GM12878 (cell line): ENCODE measurements at regions not wholly inside any gene's neighbourhood (a gene's known extent, or its start where the extent isn't known, plus 50 kb on each side); places are given as distances from the start of the nearest gene placed in this dataset.

Source experiments
- ATAC-seq: fragments of 200-7000 bp; cut with Tn5 transposase; 3 replicates; pipeline ENCODE4 v1.9.1; 2020; ENCODE audit warnings: mild to moderate bottlenecking, moderate library complexity
- BruUV-seq: library from RNA; stranded (reverse); fragments of 400-500 nt; replicated peaks from 2 replicates; lab custom pipeline; 2021; lab: Mats Ljungman, UMichigan
- CTCF ChIA-PET: fragments of 300-600 bp; sonication (Branson Sonifier 250); formaldehyde crosslinking; extraction: SDS; loops from one replicate; lab custom pipeline; 2021; ENCODE audit warnings: inconsistent platforms; lab: Yijun Ruan, JAX
- POLR2A ChIA-PET: fragments of 350-600 bp; formaldehyde crosslinking; extraction: SDS; loops from one replicate; lab custom pipeline; 2021; ENCODE audit warnings: inconsistent platforms; lab: Charles Lee
- RAD21 ChIA-PET: fragments of 300-600 bp; sonication (Branson Sonifier 250); formaldehyde crosslinking; loops from one replicate; lab custom pipeline; 2023; ENCODE audit warnings: antibody characterized with exemption; ENCODE audit not compliant: unreplicated experiment; lab: Charles Lee
- SMC1A ChIA-PET: fragments of 300-600 bp; sonication (Branson Sonifier 250); formaldehyde crosslinking; loops from one replicate; lab custom pipeline; 2023; ENCODE audit not compliant: unreplicated experiment, uncharacterized antibody; lab: Charles Lee
- DNase-seq: peaks from one replicate; pipeline ENCODE4 v3.0.0-alpha.2; 2011; ENCODE audit warnings: low read depth, low spot score
- FAIRE-seq: peaks from 3 replicates; lab custom pipeline; 2011; peaks lifted over from hg19 to GRCh38; lab: Jason Lieb, UNC
- H2AFZ ChIP-seq: 2 replicates; pipeline ENCODE4 v1.6.0; 2011; ENCODE audit warnings: low read depth, low read length, control low read depth; ENCODE audit not compliant: control insufficient read depth
- H3K27ac ChIP-seq: 2 replicates; pipeline ENCODE4 v1.5.1; 2011; ENCODE audit warnings: control low read depth; ENCODE audit not compliant: control insufficient read depth, insufficient read depth
- H3K27me3 ChIP-seq, 2 experiments: replicated peaks in 1 of 2; 2 replicates each; pipeline versions ENCODE4 v1.6.0 to v1.6.1; 2011; ENCODE audit warnings: low read length in 1 of 2; ENCODE audit not compliant: control insufficient read depth in 2 of 2, insufficient read depth in 2 of 2
- H3K36me3 ChIP-seq, 2 experiments: 2 replicates each; pipeline ENCODE4 v1.5.1; 2011; ENCODE audit warnings: low read length in 1 of 2; ENCODE audit not compliant: control insufficient read depth in 2 of 2, insufficient read depth in 2 of 2
- H3K4me1 ChIP-seq: 2 replicates; pipeline ENCODE4 v1.6.1; 2011; ENCODE audit warnings: mild to moderate bottlenecking, low read length, moderate library complexity, mixed read lengths; ENCODE audit not compliant: control insufficient read depth, insufficient read depth
- H3K4me2 ChIP-seq: 2 replicates; pipeline ENCODE4 v1.6.0; 2011; ENCODE audit warnings: control low read depth; ENCODE audit not compliant: control insufficient read depth, insufficient read depth
- H3K4me3 ChIP-seq: fragments of 200-600 bp; sonication (generic); 2 replicates; pipeline ENCODE4 v1.5.1; 2016
- H3K79me2 ChIP-seq: 2 replicates; pipeline ENCODE4 v1.6.0; 2011; ENCODE audit warnings: low read length; ENCODE audit not compliant: control insufficient read depth, insufficient read depth
- H3K9ac ChIP-seq: 2 replicates; pipeline ENCODE4 v1.8.0; 2011; ENCODE audit warnings: low read length, control low read depth, mixed read lengths; ENCODE audit not compliant: control insufficient read depth, insufficient read depth
- H3K9me3 ChIP-seq: replicated peaks from 3 replicates; pipeline ENCODE4 v1.5.1; 2011; ENCODE audit warnings: mild to moderate bottlenecking, low read length; ENCODE audit not compliant: control insufficient read depth, insufficient read depth
- H4K20me1 ChIP-seq: 2 replicates; pipeline ENCODE4 v1.6.0; 2011; ENCODE audit not compliant: control insufficient read depth, insufficient read depth
- ATF7 ChIP-seq: fragments of 450-650 bp; IDR thresholded peaks from 2 replicates; pipeline ENCODE4 v1.6.1; 2016; ENCODE audit warnings: low read depth, mild to moderate bottlenecking
- BACH1 ChIP-seq: fragments of 450-650 bp; IDR thresholded peaks from 2 replicates; pipeline ENCODE4 v1.6.1; 2017; ENCODE audit warnings: mild to moderate bottlenecking, borderline replicate concordance
- CHD1 ChIP-seq: IDR thresholded peaks from 2 replicates; pipeline ENCODE4 v1.6.1; 2012; ENCODE audit warnings: low read depth, low read length, improper control_type of control experiment
- MYB ChIP-seq: fragments of 150-350 bp; IDR thresholded peaks from 2 replicates; pipeline ENCODE4 v1.6.1; 2014; ENCODE audit warnings: mild to moderate bottlenecking, low read depth, low read length, borderline replicate concordance
- NFYA ChIP-seq: IDR thresholded peaks from 2 replicates; pipeline ENCODE4 v1.6.1; 2011; ENCODE audit warnings: low read depth, mild to moderate bottlenecking, low read length, improper control_type of control experiment, borderline replicate concordance
- NR2C2 ChIP-seq: IDR thresholded peaks from 2 replicates; pipeline ENCODE4 v1.6.1; 2011; ENCODE audit warnings: borderline replicate concordance, low read depth; ENCODE audit not compliant: control insufficient read depth, insufficient read length
- POU2F2 ChIP-seq: IDR thresholded peaks from 3 replicates; pipeline ENCODE4 v1.6.1; 2011; ENCODE audit warnings: low read depth, mild to moderate bottlenecking, low read length, borderline replicate concordance
- SMARCA5 ChIP-seq: fragments of 450-650 bp; IDR thresholded peaks from 2 replicates; pipeline ENCODE4 v1.6.1; 2017; ENCODE audit warnings: mild to moderate bottlenecking
- ZSCAN29 ChIP-seq: fragments of 450-650 bp; IDR thresholded peaks from 2 replicates; pipeline ENCODE4 v1.6.1; 2017; ENCODE audit warnings: mild to moderate bottlenecking, moderate library complexity
- WGBS: methylation state at CpG from one replicate; pipeline ENCODE4 v1.1.6; 2016; ENCODE audit warnings: low lambda C conversion rate; ENCODE audit not compliant: insufficient replicate concordance, insufficient coverage; ENCODE audit errors: missing lambda C conversion rate; 5-methylcytosine and 5-hydroxymethylcytosine counted together
- in situ Hi-C: fragments of 300-500 bp; cut with MboI; formaldehyde crosslinking; loops from 9 replicates; pipeline ENCODE4 v1.14.3; 2018; ENCODE audit warnings: mixed read lengths
- intact Hi-C: fragments of 100-400 bp; cut with micrococcal nuclease; formaldehyde crosslinking; loops from one replicate; pipeline ENCODE4 v1.14.2; 2022; ENCODE audit not compliant: unreplicated experiment
- TF ChIP-seq, protein P1 (sequence below): fragments of 450-650 bp; IDR thresholded peaks from 2 replicates; pipeline ENCODE4 v1.6.1; 2016; ENCODE audit warnings: mild to moderate bottlenecking, moderate library complexity, borderline replicate concordance
- TF ChIP-seq, protein P2 (sequence below): fragments of 450-650 bp; IDR thresholded peaks from 2 replicates; pipeline ENCODE4 v1.6.1; 2018; ENCODE audit warnings: mild to moderate bottlenecking, low read depth, moderate library complexity; ENCODE audit not compliant: partially characterized antibody

DNA sequence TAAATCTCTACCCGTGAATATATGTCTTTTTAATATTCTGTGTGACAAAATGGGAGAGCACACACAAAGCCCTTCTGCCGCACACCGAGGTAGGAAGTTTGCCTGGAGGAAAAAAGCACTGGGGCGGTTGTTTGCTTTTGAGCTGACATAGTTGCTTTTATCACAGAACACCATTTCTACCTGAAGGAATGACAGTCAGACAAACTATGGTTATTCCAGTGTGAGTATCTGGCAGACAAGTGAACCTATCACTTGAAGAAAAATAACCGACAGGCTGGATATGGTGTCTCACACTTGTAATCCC is 67.6 kb upstream of the SERTAD2 start (continued):
- TF ChIP-seq MYB: no peak
- no peak for TF ChIP-seq NFYA
- no peak for TF ChIP-seq BACH1
- no peak for TF ChIP-seq CHD1
- TF ChIP-seq, protein P1, sequence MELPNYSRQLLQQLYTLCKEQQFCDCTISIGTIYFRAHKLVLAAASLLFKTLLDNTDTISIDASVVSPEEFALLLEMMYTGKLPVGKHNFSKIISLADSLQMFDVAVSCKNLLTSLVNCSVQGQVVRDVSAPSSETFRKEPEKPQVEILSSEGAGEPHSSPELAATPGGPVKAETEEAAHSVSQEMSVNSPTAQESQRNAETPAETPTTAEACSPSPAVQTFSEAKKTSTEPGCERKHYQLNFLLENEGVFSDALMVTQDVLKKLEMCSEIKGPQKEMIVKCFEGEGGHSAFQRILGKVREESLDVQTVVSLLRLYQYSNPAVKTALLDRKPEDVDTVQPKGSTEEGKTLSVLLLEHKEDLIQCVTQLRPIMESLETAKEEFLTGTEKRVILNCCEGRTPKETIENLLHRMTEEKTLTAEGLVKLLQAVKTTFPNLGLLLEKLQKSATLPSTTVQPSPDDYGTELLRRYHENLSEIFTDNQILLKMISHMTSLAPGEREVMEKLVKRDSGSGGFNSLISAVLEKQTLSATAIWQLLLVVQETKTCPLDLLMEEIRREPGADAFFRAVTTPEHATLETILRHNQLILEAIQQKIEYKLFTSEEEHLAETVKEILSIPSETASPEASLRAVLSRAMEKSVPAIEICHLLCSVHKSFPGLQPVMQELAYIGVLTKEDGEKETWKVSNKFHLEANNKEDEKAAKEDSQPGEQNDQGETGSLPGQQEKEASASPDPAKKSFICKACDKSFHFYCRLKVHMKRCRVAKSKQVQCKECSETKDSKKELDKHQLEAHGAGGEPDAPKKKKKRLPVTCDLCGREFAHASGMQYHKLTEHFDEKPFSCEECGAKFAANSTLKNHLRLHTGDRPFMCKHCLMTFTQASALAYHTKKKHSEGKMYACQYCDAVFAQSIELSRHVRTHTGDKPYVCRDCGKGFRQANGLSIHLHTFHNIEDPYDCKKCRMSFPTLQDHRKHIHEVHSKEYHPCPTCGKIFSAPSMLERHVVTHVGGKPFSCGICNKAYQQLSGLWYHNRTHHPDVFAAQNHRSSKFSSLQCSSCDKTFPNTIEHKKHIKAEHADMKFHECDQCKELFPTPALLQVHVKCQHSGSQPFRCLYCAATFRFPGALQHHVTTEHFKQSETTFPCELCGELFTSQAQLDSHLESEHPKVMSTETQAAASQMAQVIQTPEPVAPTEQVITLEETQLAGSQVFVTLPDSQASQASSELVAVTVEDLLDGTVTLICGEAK: no peak
- TF ChIP-seq ZSCAN29: no peak

DNA sequence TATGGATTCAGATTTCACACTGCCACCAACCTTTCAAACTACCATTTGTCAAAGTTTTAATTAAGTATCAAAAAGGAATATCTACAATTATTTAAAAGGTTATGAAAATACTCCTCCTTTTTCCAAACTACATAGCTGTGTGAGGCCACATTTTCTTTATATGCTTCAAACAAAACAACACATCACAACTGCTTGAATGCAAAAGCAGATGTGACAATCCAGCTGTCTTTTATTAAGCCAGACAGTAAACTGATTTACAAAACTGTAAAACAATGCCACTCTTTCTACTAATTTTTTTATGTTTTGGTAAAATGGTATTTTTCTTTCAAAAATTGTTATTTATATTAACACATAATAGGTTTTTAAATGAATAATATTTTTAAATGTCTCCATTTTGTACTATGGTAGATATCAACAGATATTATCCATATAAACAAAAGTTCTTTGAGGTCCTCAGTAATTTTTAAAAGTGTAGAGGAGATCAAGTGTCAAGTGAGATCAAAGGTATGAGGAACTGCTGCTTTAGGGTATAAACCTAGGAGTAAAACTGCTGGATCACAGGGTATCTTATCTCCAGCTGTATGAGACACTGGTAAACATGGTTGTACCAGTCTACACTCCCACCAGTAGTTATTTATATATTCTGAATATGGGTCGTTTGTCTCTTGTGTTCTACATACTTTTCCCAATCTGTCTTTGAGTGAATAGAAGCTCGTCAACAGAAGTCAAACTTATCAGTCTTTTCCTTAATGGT is 68.8 kb upstream of the SERTAD2 start:
- no peak for ATAC-seq
- Histone ChIP-seq H3K36me3 (no peaks in the 10 kb centered on the region), H3K4me3 (no peak overlapping the region), H3K9ac (no peak overlapping the region), H4K20me1 (no peaks in the 10 kb centered on the region), H2AFZ (no peak overlapping the region), H3K9me3 (no peaks in the 10 kb centered on the region), H3K27me3 (no peaks in the 10 kb centered on the region), H3K79me2 (peaks cover 24% of the 10 kb centered on the region), H3K4me1 (peaks cover 27% of the 10 kb centered on the region), H3K4me2 (no peak overlapping the region), H3K27ac (no peak overlapping the region)
- ChIA-PET RAD21 (interaction anchor here (0.9 to 11.5 kb wide), 5 partner anchors 18 to 73 kb away, joined by 4 to 216 read pairs (median 23); partner anchors contain the start of gene SERTAD2), CTCF (interaction anchor here (0.6 to 1.9 kb wide), 10 partner anchors 8 to 109 kb away, joined by 3 to 11 read pairs (median 4); no protein-coding TSS in a partner anchor), POLR2A (interaction anchor here (0.7 to 10.6 kb wide), 11 partner anchors 9 to 69 kb away, joined by 3 to 62 read pairs (median 5); partner anchors contain the start of gene SERTAD2), SMC1A (interaction anchor here (0.7 to 35.8 kb wide), 12 partner anchors 8 to 139 kb away, joined by 3 to 945 read pairs (median 4); partner anchors contain the start of gene SERTAD2)
- DNase-seq: no peak
- no peak for FAIRE-seq
- 50% methylated on average over 2 of the region's 2 CpGs for WGBS
- intact Hi-C loops (no loop called here), in situ Hi-C loops (no loop called here)
- no TSS peak for BruUV-seq
- no peak for TF ChIP-seq SMARCA5
- TF ChIP-seq, protein P2, sequence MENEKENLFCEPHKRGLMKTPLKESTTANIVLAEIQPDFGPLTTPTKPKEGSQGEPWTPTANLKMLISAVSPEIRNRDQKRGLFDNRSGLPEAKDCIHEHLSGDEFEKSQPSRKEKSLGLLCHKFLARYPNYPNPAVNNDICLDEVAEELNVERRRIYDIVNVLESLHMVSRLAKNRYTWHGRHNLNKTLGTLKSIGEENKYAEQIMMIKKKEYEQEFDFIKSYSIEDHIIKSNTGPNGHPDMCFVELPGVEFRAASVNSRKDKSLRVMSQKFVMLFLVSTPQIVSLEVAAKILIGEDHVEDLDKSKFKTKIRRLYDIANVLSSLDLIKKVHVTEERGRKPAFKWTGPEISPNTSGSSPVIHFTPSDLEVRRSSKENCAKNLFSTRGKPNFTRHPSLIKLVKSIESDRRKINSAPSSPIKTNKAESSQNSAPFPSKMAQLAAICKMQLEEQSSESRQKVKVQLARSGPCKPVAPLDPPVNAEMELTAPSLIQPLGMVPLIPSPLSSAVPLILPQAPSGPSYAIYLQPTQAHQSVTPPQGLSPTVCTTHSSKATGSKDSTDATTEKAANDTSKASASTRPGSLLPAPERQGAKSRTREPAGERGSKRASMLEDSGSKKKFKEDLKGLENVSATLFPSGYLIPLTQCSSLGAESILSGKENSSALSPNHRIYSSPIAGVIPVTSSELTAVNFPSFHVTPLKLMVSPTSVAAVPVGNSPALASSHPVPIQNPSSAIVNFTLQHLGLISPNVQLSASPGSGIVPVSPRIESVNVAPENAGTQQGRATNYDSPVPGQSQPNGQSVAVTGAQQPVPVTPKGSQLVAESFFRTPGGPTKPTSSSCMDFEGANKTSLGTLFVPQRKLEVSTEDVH: no peak
- TF ChIP-seq NR2C2: no peak
- no peak for TF ChIP-seq POU2F2
- no peak for TF ChIP-seq ATF7
